GM21786 (cell line): ENCODE measurements at regions not wholly inside any gene's neighbourhood (a gene's known extent, or its start where the extent isn't known, plus 50 kb on each side); places are given as distances from the start of the nearest gene placed in this dataset.

Source experiments
- ATAC-seq: cut with Tn5 transposase; IDR thresholded peaks from one replicate; pipeline ENCODE4 v1.9.1; 2021; ENCODE audit not compliant: unreplicated experiment

GRCh38 chr11:116194156-116194904, 578.5 kb downstream of the BUD13 start:
- no peak for ATAC-seq

GRCh38 chr11:116193321-116194131, 579.3 kb downstream of the BUD13 start:
- ATAC-seq = no peak

- ATAC-seq = no peak
Measured at GRCh38 chr11:116192509-116193210, 580.1 kb downstream of the BUD13 start.

- no peak for ATAC-seq
Measured at GRCh38 chr11:116190861-116191260, 581.9 kb downstream of the BUD13 start.

GRCh38 chr11:116189408-116190170, 583.2 kb downstream of the BUD13 start:
- ATAC-seq = no peak

DNA sequence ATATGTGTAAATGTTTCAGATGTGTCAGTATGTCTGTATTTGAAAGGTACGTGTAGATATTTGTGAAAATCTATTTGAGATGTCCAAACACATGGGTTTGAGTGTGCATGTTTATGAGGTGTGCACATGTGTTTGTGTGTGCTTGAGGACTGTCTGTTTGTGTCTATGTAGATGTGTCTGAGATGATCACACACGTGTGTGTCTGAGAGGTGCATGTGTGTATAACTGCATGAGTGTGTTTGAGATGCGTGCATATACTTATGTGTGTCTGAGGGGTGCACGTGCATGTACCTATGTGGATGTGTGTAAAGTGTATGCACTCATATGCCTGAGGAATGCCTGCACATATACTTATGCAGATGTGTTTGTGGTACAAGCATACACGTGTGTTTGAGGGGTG, 584.4 kb downstream of the BUD13 start:
- ATAC-seq = no peak

DNA sequence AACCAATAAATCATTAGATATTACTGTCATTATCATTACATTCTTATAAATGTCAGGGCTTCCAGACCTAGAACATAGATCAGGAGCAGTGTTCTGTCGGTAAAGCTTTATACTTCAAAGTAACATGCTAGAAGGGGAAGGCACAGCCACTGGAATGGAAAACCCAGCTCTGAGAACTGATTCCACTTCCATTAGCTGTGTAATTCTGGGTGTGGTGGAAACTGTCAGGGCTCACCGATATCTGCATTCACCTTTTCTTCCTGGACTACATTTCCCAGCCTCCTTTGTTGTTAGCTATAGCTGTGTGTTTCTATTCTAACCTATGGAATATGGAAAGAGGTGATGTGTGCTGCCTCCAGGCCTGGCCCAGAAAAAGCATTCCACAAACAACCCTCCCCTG, 585.8 kb downstream of the BUD13 start:
- no peak for ATAC-seq

- no peak for ATAC-seq
Measured at GRCh38 chr11:116185551-116185950, 587.2 kb downstream of the BUD13 start.

DNA sequence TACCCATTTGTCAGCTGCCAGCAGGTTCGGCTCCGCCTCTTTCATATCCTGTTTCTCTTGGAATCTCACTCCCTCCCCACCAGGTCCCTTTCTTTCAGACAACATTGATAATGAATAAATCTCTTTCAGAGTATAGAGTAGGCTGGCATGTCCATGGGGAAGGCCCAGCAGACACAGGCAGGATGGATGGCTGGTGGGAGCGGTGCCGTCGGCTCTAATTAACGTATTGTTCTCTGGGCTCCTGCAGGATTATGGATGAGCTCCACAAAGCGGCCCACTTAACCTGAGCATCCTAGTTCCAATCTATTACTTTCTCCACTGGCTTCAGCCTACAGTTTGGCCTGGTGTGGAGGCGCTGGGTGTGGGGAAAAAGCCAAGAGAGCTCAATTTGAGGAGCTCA, 588.0 kb downstream of the BUD13 start:
- no peak for ATAC-seq

GRCh38 chr11:116182356-116182966, 590.3 kb downstream of the BUD13 start:
- no peak for ATAC-seq

DNA sequence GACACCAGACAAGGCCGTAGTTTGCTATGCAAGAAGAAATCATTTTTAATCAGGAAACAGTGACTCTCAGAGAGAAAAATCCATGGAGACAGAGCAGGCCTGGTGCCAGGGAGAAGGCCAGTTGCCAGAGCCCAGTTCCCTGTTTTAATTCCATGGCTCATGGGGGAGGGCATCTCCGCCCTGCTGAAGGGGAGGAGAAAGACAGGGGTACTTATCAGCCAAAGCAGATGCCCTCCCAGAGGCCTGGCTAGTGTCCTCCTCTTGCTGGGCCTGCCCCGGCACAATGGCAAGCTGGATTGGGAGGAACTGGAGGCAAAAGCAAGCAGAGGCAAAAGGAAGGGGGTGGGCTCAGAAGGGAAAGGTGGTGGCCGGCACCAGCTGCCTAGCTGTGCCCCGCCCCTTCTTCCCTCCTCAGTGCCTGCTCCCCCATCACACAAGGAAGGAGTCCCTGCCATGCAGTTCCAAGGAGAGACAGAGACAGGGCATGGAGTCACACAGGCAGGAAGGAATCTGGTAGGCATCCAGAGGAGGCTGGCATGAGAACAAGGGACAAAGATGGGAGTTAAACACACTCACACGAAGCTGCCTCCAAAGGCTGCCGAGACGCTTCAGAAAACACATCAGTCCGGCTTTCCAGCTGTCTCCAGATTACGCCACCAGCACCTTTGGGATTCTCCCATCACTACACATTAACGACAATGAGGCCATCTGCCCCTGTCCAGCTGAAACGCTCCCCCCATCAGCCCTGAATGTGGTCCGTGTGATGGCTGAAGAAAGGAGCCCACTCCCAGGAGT, 591.8 kb downstream of the BUD13 start:
- ATAC-seq = no peak

- no peak for ATAC-seq
Measured at GRCh38 chr11:116179401-116179800, 593.4 kb downstream of the BUD13 start.

DNA sequence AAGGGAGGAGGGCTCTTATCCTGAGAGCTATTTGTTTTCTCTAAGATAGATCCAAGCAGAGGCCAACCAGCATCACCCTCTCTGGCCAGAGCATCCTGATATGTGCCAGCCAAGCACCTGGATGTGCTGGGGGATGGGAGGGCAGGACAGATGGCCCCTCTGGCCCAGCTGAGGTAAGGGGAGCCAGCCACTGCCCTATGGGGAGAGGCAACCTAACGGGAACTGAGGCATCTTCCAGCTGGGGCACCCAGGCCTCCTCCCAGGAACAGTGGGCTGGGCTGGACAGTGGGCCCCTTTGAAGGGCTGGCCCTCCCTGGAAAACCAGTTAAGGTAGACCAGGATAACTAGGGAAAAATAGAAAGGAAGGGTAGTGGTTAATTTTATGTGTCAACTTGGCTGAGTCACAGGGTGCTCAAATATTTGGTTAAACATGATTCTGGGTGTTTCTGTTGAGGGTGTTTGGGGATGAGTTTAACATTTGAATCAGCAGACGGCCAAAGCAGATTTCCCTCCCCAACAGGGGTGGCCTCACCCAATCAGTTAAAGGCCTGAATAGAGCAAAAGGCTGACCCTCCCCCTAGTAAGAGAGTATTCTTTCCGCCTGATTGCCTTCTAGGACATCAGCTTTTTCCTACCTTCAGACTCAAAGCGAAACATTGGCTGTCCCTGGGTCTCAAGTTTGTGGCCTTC, 595.1 kb downstream of the BUD13 start:
- no peak for ATAC-seq

GRCh38 chr11:116176484-116177005, 596.2 kb downstream of the BUD13 start:
- ATAC-seq = no peak

GRCh38 chr11:116175707-116176106, 597.1 kb downstream of the BUD13 start:
- ATAC-seq = no peak

DNA sequence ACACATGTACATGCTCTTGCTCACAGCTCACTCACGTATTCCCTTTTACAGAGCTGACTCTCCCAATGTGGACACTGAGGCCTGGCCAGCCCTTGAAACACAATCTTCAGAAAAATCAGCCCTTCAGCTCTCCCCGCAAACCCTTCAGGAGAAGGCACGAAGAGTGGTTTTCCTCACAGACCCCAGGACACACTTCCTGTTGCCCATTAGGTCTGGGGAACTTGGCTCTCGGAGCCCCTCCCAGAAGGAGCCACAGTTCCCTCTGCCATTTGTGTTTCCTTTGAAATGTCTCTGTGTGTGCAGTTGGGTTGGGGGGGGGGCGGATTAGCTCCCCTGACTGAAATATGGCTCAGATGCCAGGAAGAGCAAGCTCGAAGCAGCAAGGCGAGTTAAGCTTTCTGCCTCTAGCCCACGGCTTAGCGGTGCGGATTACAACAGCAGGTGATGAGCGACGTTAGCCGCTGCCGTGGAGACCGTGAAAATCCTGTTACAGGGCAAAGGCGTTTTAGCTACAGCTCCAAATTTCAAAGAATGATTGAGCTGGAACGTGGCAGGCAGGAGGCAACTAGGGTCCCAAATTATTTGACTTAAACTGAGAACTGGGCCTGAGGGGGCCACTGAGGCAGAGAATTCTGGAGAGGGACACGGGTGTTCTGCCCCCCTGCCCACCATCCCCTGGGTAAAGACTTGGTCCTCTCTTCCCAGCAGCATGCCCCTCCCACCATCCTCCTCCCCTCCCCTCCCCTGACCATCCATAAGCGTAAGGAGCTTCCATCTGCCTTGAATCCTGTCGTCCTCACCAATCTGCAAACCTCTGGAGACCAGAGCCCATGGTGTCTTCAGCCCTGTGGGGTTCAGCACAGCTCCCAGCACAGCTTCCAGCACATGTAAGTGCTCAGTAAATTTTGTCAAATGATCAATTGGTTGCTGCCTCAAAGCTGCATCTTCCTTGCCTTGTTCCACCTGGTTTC, 598.6 kb downstream of the BUD13 start:
- ATAC-seq = no peak

GRCh38 chr11:116173506-116173905, 599.3 kb downstream of the BUD13 start:
- no peak for ATAC-seq

- ATAC-seq = no peak
Measured at GRCh38 chr11:116172851-116173250, 599.9 kb downstream of the BUD13 start.
